Right lobe of liver (tissue), 6 donors: ENCODE measurements at regions not wholly inside any gene's neighbourhood (a gene's known extent, or its start where the extent isn't known, plus 50 kb on each side); places are given as distances from the start of the nearest gene placed in this dataset.

ENCODE experiments used
- ATAC-seq, 4 donors: fragments of 200-7000 bp; cut with Tn5 transposase; one replicate each; pipeline ENCODE4 v1.9.1; 2020; ENCODE audit warnings: mild to moderate bottlenecking in 4 of 4, moderate library complexity in 4 of 4
- DNase-seq, 3 donors: peaks; one replicate each; pipeline ENCODE4 v3.0.0-alpha.2; 2020
- H3K27ac ChIP-seq, 3 donors: fragments of 200-600 bp; one replicate each; pipeline ENCODE4 v1.8.0; 2022
- H3K27me3 ChIP-seq, 2 donors: fragments of 200-600 bp; one replicate each; pipeline ENCODE4 v1.8.0; 2022
- H3K36me3 ChIP-seq, 4 donors: fragments of 200-600 bp; sonication (generic) in 1 of 4; one replicate each; pipeline versions ENCODE4 v1.5.1 to v1.8.0; 2017 to 2022; ENCODE audit warnings: control low read depth in 1 of 4
- H3K4me1 ChIP-seq, 4 donors: fragments of 200-600 bp; sonication (generic) in 1 of 4; one replicate each; pipeline versions ENCODE4 v1.5.1 to v1.8.0; 2017 to 2022; ENCODE audit warnings: control low read depth in 1 of 4
- H3K4me3 ChIP-seq, 3 donors: fragments of 200-600 bp; one replicate each; pipeline ENCODE4 v1.8.0; 2022
- H3K9me3 ChIP-seq, 4 donors: fragments of 200-600 bp; sonication (generic) in 1 of 4; one replicate each; pipeline versions ENCODE4 v1.5.1 to v1.8.0; 2017 to 2022; ENCODE audit warnings: control low read depth in 1 of 4
- CTCF ChIP-seq, 4 donors: fragments of 200-600 bp in 3 of 4; fragments of 450-650 bp in 1 of 4; IDR thresholded peaks; one replicate each; pipeline versions ENCODE4 v1.5.1 to v1.8.0; 2016 to 2022; ENCODE audit warnings: antibody characterized with exemption in 4 of 4, mild to moderate bottlenecking in 2 of 4
- POLR2A ChIP-seq: fragments of 450-650 bp; IDR thresholded peaks from one replicate; pipeline ENCODE4 v1.6.1; 2017; ENCODE audit warnings: antibody characterized with exemption, mild to moderate bottlenecking
- WGBS: methylation state at CpG from one replicate; pipeline ENCODE4 v1.1.6; 2018; ENCODE audit warnings: low coverage, low lambda C conversion rate; ENCODE audit not compliant: insufficient coverage; ENCODE audit errors: missing lambda C conversion rate; 5-methylcytosine and 5-hydroxymethylcytosine counted together
- intact Hi-C, 2 donors: fragments of 100-400 bp; cut with DNase I; formaldehyde crosslinking; loops; one replicate each; pipeline versions ENCODE4 v1.11.2 to v1.14.1; 2022
- donor health status: DM: no; HTN: yes; CAD: no.
- donor health status: DM: no; HTN: no; CAD: no.
- donor health status: DM: no; HTN: no; CAD: no.
- donor health status: DM: no; HTN: yes; CAD: no.
- donor health status: DM: no; HTN: yes; CAD: no.

GRCh38 chr1:221157026-221157761 is 278.0 kb downstream of the HLX start:
- 36% methylated on average over 6 of the region's 6 CpGs for WGBS
- DNase-seq = no peak
- H3K4me1 ChIP-seq = no peaks in the 10 kb centered on the region
- intact Hi-C loops = no loop called here
- H3K27ac ChIP-seq = no peak overlapping the region
- TF ChIP-seq POLR2A (no peak), CTCF (IDR thresholded peaks at IDR 0.05) (no peak)
- no peak overlapping the region for H3K4me3 ChIP-seq
- H3K27me3 ChIP-seq = no peaks in the 10 kb centered on the region
- no peak for ATAC-seq
- H3K36me3 ChIP-seq = no peaks in the 10 kb centered on the region
- H3K9me3 ChIP-seq = no peaks in the 10 kb centered on the region

- TF ChIP-seq POLR2A (no peak), CTCF (IDR thresholded peaks at IDR 0.05) (no peak)
- no peaks in the 10 kb centered on the region for H3K9me3 ChIP-seq
- DNase-seq (no peak), ATAC-seq (no peak)
- H3K27ac ChIP-seq = no peak overlapping the region
- H3K4me3 ChIP-seq = no peak overlapping the region
- 44% methylated on average over 1 of the region's 2 CpGs for WGBS
- intact Hi-C loops = no loop called here
- no peaks in the 10 kb centered on the region for H3K27me3 ChIP-seq
- no peaks in the 10 kb centered on the region for H3K36me3 ChIP-seq
- no peaks in the 10 kb centered on the region for H3K4me1 ChIP-seq
Measured at GRCh38 chr1:221159608-221160007, 280.4 kb downstream of the HLX start.

GRCh38 chr1:221161571-221162041 is 282.4 kb downstream of the HLX start:
- H3K27ac ChIP-seq = peak overlapping the region in 1 of 3 donors; percentile 49
- no peaks in the 10 kb centered on the region for H3K27me3 ChIP-seq
- TF ChIP-seq POLR2A = no peak
- TF ChIP-seq CTCF (IDR thresholded peaks at IDR 0.05) = no peak
- H3K9me3 ChIP-seq = no peaks in the 10 kb centered on the region
- no peak for DNase-seq
- no peaks in the 10 kb centered on the region for H3K36me3 ChIP-seq
- 44% methylated on average over 1 of the region's 1 CpG for WGBS
- H3K4me1 ChIP-seq = no peaks in the 10 kb centered on the region
- intact Hi-C loops = no loop called here
- ATAC-seq = peak in 2 of 4 donors; percentile 15 to 59
- no peak overlapping the region for H3K4me3 ChIP-seq

- Histone ChIP-seq H3K27ac (peak overlapping the region in 1 of 3 donors; percentile 49), H3K27me3 (no peaks in the 10 kb centered on the region), H3K36me3 (no peaks in the 10 kb centered on the region), H3K4me1 (no peaks in the 10 kb centered on the region), H3K4me3 (no peak overlapping the region), H3K9me3 (no peaks in the 10 kb centered on the region)
- DNase-seq (no peak), ATAC-seq (no peak)
- TF ChIP-seq CTCF (IDR thresholded peaks at IDR 0.05) (no peak), POLR2A (no peak)
- WGBS = 38% methylated on average over 2 of the region's 2 CpGs
- intact Hi-C loops = no loop called here
Measured at GRCh38 chr1:221162352-221162751, 283.1 kb downstream of the HLX start.
